ENCODE measurements at regions not wholly inside any gene's neighbourhood (a gene's known extent, or its start where the extent isn't known, plus 50 kb on each side); places are given as distances from the start of the nearest gene placed in this dataset.

DNA sequence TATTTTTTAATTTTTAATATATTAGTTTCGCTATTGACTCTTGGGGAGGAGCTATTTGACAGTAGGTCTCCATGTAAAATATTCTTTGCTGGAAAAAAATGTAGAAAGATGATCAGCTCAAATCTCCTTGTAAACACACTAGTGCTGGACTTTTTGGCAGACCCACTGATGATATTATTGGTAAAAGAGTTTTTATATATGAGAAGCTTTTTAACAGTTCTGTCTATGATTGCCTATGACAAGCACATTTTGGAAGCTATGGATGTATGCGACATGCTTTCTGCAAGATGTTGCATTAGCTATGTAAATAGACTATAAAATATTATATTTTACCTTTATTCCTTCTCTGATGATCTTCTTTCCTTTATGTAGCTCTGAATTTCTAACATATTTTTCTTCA is 928.5 kb downstream of the DNAJB9 start:
- no peaks in the 10 kb centered on the region for H3K9me1 ChIP-seq (ENCODE audit: insufficient read depth, low read length)
- no TSS peak for BruUV-seq (replicated peaks)
- no peak overlapping the region for H3K27ac ChIP-seq (ENCODE audit: insufficient read depth, low read length)
- H4K91ac ChIP-seq (ENCODE audit: insufficient read depth, low read depth, low read length): no peak overlapping the region
- no peak overlapping the region for H2AK9ac ChIP-seq (replicated peaks; ENCODE audit: low read depth, low read length, poor library complexity)
- ATAC-seq (ENCODE audit: low read depth) (no peak), DNase-seq (no peak)
- H3K23ac ChIP-seq (ENCODE audit: low read depth, low read length): no peak overlapping the region
- intact Hi-C loops (cut with micrococcal nuclease) (no loop called here), dilution Hi-C loops (cut with HindIII; ENCODE audit: low sequenced_read_pairs, unreplicated experiment) (no loop called here), in situ Hi-C loops (cut with MboI; ENCODE audit: low sequenced_read_pairs) (no loop called here)
- TF ChIP-seq RAD21 (IDR thresholded peaks at IDR 0.05; ENCODE audit: low read length): no peak
- no peak for TF ChIP-seq NFE2L2 (IDR thresholded peaks at IDR 0.05; ENCODE audit: low read depth, low read length)
- TF ChIP-seq, protein P1, sequence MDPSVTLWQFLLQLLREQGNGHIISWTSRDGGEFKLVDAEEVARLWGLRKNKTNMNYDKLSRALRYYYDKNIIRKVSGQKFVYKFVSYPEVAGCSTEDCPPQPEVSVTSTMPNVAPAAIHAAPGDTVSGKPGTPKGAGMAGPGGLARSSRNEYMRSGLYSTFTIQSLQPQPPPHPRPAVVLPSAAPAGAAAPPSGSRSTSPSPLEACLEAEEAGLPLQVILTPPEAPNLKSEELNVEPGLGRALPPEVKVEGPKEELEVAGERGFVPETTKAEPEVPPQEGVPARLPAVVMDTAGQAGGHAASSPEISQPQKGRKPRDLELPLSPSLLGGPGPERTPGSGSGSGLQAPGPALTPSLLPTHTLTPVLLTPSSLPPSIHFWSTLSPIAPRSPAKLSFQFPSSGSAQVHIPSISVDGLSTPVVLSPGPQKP (IDR thresholded peaks at IDR 0.05; ENCODE audit: borderline replicate concordance, low read depth, low read length): no peak
- TF ChIP-seq MAZ (IDR thresholded peaks at IDR 0.05; ENCODE audit: borderline replicate concordance, low read depth, low read length): no peak
- TF ChIP-seq POLR2A (IDR thresholded peaks at IDR 0.05; ENCODE audit: low read depth, low read length): no peak
- TF ChIP-seq CEBPB (IDR thresholded peaks at IDR 0.05; ENCODE audit: low read depth, low read length): no peak
- TF ChIP-seq USF2 (IDR thresholded peaks at IDR 0.05; ENCODE audit: low read depth, low read length): no peak
- no peak for TF ChIP-seq BHLHE40 (IDR thresholded peaks at IDR 0.05; ENCODE audit: low read depth, low read length)
- TF ChIP-seq RFX5 (IDR thresholded peaks at IDR 0.05; ENCODE audit: low read depth, low read length): no peak
- no CpG with 5 or more reads among the region's 2 CpGs for WGBS, 2 experiments (ENCODE audit: extremely low coverage in 2 of 2, insufficient read length in 1 of 2)
- no peaks in the 10 kb centered on the region for H3K36me3 ChIP-seq (ENCODE audit: control insufficient read depth, insufficient read depth, low read length)
- H3K9ac ChIP-seq (ENCODE audit: low read depth, low read length): no peak overlapping the region
- no peak overlapping the region for H3K4me2 ChIP-seq (ENCODE audit: low read depth, low read length)
- H4K8ac ChIP-seq (ENCODE audit: low read depth in 2 of 2, low read length in 2 of 2): no peak overlapping the region
- no peak overlapping the region for H2AK5ac ChIP-seq (ENCODE audit: low read depth, low read length)
- H3K4me1 ChIP-seq (ENCODE audit: control insufficient read depth, insufficient read depth, low read length): no peaks in the 10 kb centered on the region
- ChIA-PET POLR2A (ENCODE audit: unreplicated experiment) (no interaction called here), CTCF (no interaction called here)
- H3K4ac ChIP-seq (ENCODE audit: low read depth, low read length): no peak overlapping the region
- H3K4me3 ChIP-seq (ENCODE audit: insufficient read depth, low read depth, low read length): no peak overlapping the region
- no peaks in the 10 kb centered on the region for H3K79me1 ChIP-seq (ENCODE audit: low read depth in 1 of 2, low read length in 2 of 2)
- peaks cover 5% of the 10 kb centered on the region for H3K9me3 ChIP-seq (ENCODE audit: control insufficient read depth, insufficient read depth, low read length)
- no peak overlapping the region for H3K56ac ChIP-seq (ENCODE audit: extremely low read depth, insufficient read depth, low read length)
- no peak overlapping the region for H2BK120ac ChIP-seq (ENCODE audit: low read depth, low read length)
- H2AFZ ChIP-seq (replicated peaks; ENCODE audit: low read length, poor library complexity): no peak overlapping the region
- H3K18ac ChIP-seq (ENCODE audit: low read depth, low read length): no peak overlapping the region
- H2BK5ac ChIP-seq (ENCODE audit: low read depth, low read length, poor library complexity, severe bottlenecking): no peak overlapping the region
- no peak overlapping the region for H2BK15ac ChIP-seq (ENCODE audit: low read depth, low read length)
- no peaks in the 10 kb centered on the region for H3K27me3 ChIP-seq (ENCODE audit: control insufficient read depth, insufficient read depth, low read length)
- no peaks in the 10 kb centered on the region for H4K20me1 ChIP-seq (ENCODE audit: insufficient read depth, low read length)
- H2BK20ac ChIP-seq (ENCODE audit: low read depth, low read length): no peak overlapping the region
- no peak overlapping the region for H3K14ac ChIP-seq (replicated peaks; ENCODE audit: low read depth, low read length)
- no peak overlapping the region for H4K5ac ChIP-seq (ENCODE audit: low read depth, low read length)
